CD14-positive monocyte (primary cell): ENCODE measurements at regions not wholly inside any gene's neighbourhood (a gene's known extent, or its start where the extent isn't known, plus 50 kb on each side); places are given as distances from the start of the nearest gene placed in this dataset.

Experiments used
- DNase-seq, 3 donors: peaks; one replicate each; pipeline ENCODE4 v3.0.0-alpha.2; 2011 to 2022
- H2AFZ ChIP-seq: 2 replicates; pipeline ENCODE4 v1.6.0; 2012; ENCODE audit warnings: mild to moderate bottlenecking, low read depth, low read length, inconsistent platforms; ENCODE audit not compliant: insufficient read depth, poor library complexity, severe bottlenecking
- H3K27ac ChIP-seq, 2 donors: 1 replicate in 1 of 2; 2 replicates in 1 of 2; pipeline ENCODE4 v1.5.1; 2012 to 2013; ENCODE audit warnings: low read length in 2 of 2, control low read depth in 1 of 2, inconsistent platforms in 1 of 2, low read depth in 1 of 2, mild to moderate bottlenecking in 1 of 2
- H3K27me3 ChIP-seq, 2 donors: one replicate each; pipeline versions ENCODE4 v1.6.0 to v1.6.1; 2011 to 2013; ENCODE audit warnings: low read length in 2 of 2; ENCODE audit not compliant: control insufficient read depth in 2 of 2, insufficient read depth in 2 of 2
- H3K36me3 ChIP-seq, 2 donors: replicated peaks in 1 of 2; 1 replicate in 1 of 2; 2 replicates in 1 of 2; pipeline versions ENCODE4 v1.5.1 to v1.6.1; 2012 to 2013; ENCODE audit warnings: low read length in 2 of 2, control low read depth in 1 of 2, inconsistent platforms in 1 of 2, mild to moderate bottlenecking in 1 of 2; ENCODE audit not compliant: insufficient read depth in 2 of 2, control insufficient read depth in 1 of 2
- H3K4me1 ChIP-seq, 2 donors: 1 replicate in 1 of 2; 2 replicates in 1 of 2; pipeline versions ENCODE4 v1.5.1 to v1.6.1; 2012 to 2013; ENCODE audit warnings: low read length in 2 of 2, control low read depth in 1 of 2, inconsistent platforms in 1 of 2, mild to moderate bottlenecking in 1 of 2, moderate library complexity in 1 of 2; ENCODE audit not compliant: insufficient read depth in 2 of 2, control insufficient read depth in 1 of 2
- H3K4me2 ChIP-seq: replicated peaks from 2 replicates; pipeline ENCODE3; 2012; ENCODE audit warnings: low read length, moderate library complexity, mild to moderate bottlenecking; ENCODE audit not compliant: poor library complexity, severe bottlenecking; ENCODE audit errors: extremely low read depth
- H3K4me3 ChIP-seq, 3 experiments: fragments of 200-600 bp in 1 of 3; sonication (generic) in 1 of 3; replicated peaks in 1 of 3; 1 replicate in 2 of 3; 2 replicates in 1 of 3; pipeline ENCODE4 v1.5.1; 2011 to 2013; ENCODE audit warnings: low read length in 3 of 3, mild to moderate bottlenecking in 3 of 3, control low read depth in 2 of 3, low read depth in 2 of 3, inconsistent platforms in 1 of 3, moderate library complexity in 1 of 3
- H3K79me2 ChIP-seq: 2 replicates; pipeline ENCODE4 v1.6.0; 2012; ENCODE audit warnings: mild to moderate bottlenecking, control low read depth, inconsistent platforms, low read length, moderate library complexity; ENCODE audit not compliant: insufficient read depth
- H3K9ac ChIP-seq: 2 replicates; pipeline ENCODE4 v1.6.0; 2017; ENCODE audit warnings: low read length, mild to moderate bottlenecking; ENCODE audit not compliant: insufficient read depth, poor library complexity, severe bottlenecking
- H3K9me3 ChIP-seq, 2 donors: replicated peaks in 1 of 2; 1 replicate in 1 of 2; 2 replicates in 1 of 2; pipeline versions ENCODE4 v1.5.1 to v1.6.1; 2012 to 2013; ENCODE audit warnings: low read length in 2 of 2, control low read depth in 1 of 2; ENCODE audit not compliant: control insufficient read depth in 1 of 2, insufficient read depth in 1 of 2
- H4K20me1 ChIP-seq: 2 replicates; pipeline ENCODE4 v1.6.0; 2012; ENCODE audit warnings: mild to moderate bottlenecking, low read length, control low read depth, moderate library complexity; ENCODE audit not compliant: insufficient read depth
- H3K27ac Mint-ChIP-seq, 7 donors: one replicate each; pipeline ENCODE4 v1.8.0; 2020; ENCODE audit warnings: mild to moderate bottlenecking in 7 of 7, mixed read lengths in 7 of 7, moderate library complexity in 6 of 7, inconsistent platforms in 2 of 7
- H3K27me3 Mint-ChIP-seq, 3 donors: one replicate each; pipeline ENCODE4 v1.8.0; 2021 to 2022; ENCODE audit warnings: low read depth in 3 of 3, mild to moderate bottlenecking in 3 of 3, mixed read lengths in 3 of 3, moderate library complexity in 3 of 3, inconsistent platforms in 1 of 3
- H3K36me3 Mint-ChIP-seq, 2 donors: one replicate each; pipeline ENCODE4 v1.8.0; 2020; ENCODE audit warnings: mixed read lengths in 2 of 2, inconsistent platforms in 1 of 2, mild to moderate bottlenecking in 1 of 2
- H3K4me1 Mint-ChIP-seq: one replicate; pipeline ENCODE4 v1.8.0; 2020; ENCODE audit warnings: mild to moderate bottlenecking, mixed read lengths
- H3K4me3 Mint-ChIP-seq, 2 donors: one replicate each; pipeline ENCODE4 v1.8.0; 2020; ENCODE audit warnings: mild to moderate bottlenecking in 2 of 2, mixed read lengths in 2 of 2, moderate library complexity in 1 of 2
- H3K9me3 Mint-ChIP-seq, 7 donors: one replicate each; pipeline ENCODE4 v1.8.0; 2020 to 2022; ENCODE audit warnings: mixed read lengths in 7 of 7, mild to moderate bottlenecking in 6 of 7, moderate library complexity in 6 of 7, inconsistent platforms in 2 of 7
- WGBS: methylation state at CpG from one replicate; pipeline ENCODE4 v1.1.5; 2013; ENCODE audit warnings: missing lambda C conversion rate; ENCODE audit not compliant: insufficient coverage; 5-methylcytosine and 5-hydroxymethylcytosine counted together
- intact Hi-C, 2 donors: fragments of 100-400 bp; cut with micrococcal nuclease; formaldehyde crosslinking; loops; one replicate each; pipeline versions ENCODE4 v1.15.0 to v1.15.1; 2023
- TF ChIP-seq, protein P1 (sequence below): fragments of 200-600 bp; IDR thresholded peaks from one replicate; pipeline ENCODE4 v1.8.0; 2022; ENCODE audit warnings: antibody characterized with exemption, mild to moderate bottlenecking

DNA sequence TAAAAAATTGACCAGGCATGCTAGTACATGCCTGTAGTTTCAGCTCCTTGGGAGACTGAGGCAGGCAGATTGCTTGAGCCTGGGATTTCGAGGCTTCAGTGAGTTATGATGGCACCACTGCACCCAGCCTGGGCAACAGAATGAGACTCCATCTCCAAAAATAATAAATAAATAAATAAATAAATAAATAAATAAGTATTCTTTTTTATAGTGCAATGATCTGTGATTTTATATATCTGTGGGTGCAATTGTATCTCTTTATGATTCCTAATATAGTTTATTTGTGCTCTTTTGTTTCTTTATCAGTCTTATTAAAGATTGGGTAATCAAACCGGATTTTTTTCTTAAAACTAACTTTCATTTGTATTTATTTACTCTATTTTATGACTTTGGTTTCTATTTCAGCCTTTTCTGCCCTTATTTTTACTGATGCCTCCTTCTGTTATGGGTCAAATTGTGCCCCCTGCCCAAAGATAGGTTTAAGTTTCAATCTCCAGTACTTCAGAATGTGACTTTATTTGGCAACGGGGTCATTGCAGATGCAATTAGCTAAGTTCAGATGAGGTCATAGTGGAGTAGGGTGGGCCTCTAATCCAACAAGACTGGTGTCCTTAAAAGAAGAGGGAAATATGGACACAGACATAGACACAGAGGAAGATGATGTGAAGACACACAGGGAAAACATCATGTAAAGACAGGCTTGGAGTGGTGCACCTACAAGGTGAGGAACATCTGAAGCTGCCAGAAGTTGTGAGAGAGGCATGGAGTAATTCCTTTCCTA, 74.9 kb upstream of the CDC42BPA start:
- H3K27me3 ChIP-seq: no peaks in the 10 kb centered on the region
- no peak for DNase-seq
- H3K4me1 Mint-ChIP-seq: no peaks in the 10 kb centered on the region
- no peaks in the 10 kb centered on the region for H3K36me3 Mint-ChIP-seq
- H3K27ac Mint-ChIP-seq: no peak overlapping the region
- no peaks in the 10 kb centered on the region for H3K4me1 ChIP-seq
- H3K4me3 Mint-ChIP-seq: no peak overlapping the region
- H3K9me3 Mint-ChIP-seq: peaks cover 0 to 3% (median 0%) of the 10 kb centered on the region in 7 donors
- WGBS: no CpG with 5 or more reads among the region's 3 CpGs
- no peaks in the 10 kb centered on the region for H3K9me3 ChIP-seq
- no peak overlapping the region for H3K9ac ChIP-seq
- H3K4me2 ChIP-seq: no peak overlapping the region
- no peak overlapping the region for H2AFZ ChIP-seq
- no peaks in the 10 kb centered on the region for H4K20me1 ChIP-seq
- TF ChIP-seq, protein P1, sequence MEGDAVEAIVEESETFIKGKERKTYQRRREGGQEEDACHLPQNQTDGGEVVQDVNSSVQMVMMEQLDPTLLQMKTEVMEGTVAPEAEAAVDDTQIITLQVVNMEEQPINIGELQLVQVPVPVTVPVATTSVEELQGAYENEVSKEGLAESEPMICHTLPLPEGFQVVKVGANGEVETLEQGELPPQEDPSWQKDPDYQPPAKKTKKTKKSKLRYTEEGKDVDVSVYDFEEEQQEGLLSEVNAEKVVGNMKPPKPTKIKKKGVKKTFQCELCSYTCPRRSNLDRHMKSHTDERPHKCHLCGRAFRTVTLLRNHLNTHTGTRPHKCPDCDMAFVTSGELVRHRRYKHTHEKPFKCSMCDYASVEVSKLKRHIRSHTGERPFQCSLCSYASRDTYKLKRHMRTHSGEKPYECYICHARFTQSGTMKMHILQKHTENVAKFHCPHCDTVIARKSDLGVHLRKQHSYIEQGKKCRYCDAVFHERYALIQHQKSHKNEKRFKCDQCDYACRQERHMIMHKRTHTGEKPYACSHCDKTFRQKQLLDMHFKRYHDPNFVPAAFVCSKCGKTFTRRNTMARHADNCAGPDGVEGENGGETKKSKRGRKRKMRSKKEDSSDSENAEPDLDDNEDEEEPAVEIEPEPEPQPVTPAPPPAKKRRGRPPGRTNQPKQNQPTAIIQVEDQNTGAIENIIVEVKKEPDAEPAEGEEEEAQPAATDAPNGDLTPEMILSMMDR: no peak
- intact Hi-C loops: no loop called here
- H3K36me3 ChIP-seq: no peaks in the 10 kb centered on the region
- H3K4me3 ChIP-seq: no peak overlapping the region
- H3K27me3 Mint-ChIP-seq: peaks cover 0 to 2% (median 0%) of the 10 kb centered on the region in 3 donors
- H3K27ac ChIP-seq: no peak overlapping the region
- H3K79me2 ChIP-seq: no peaks in the 10 kb centered on the region

DNA sequence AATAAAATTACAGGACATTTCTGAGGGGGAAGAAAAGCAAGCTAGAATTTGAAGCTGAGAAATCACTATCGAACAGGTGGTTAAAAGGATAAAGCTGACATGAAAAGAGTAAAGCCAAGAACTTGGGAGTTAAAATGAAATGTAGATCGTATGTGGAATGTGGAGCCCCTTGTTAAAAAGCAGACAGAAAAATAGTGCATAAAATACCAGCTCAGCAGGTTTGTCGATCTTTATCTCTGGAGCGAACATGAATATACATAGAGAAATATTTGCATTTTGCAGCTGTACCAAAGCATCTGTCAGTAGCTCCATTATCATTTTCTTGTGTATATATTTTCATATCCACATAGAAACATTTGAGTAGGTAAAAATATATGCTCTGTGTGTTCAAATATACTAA, 73.6 kb upstream of the CDC42BPA start:
- H3K4me3 Mint-ChIP-seq: no peak overlapping the region
- Histone ChIP-seq H3K4me1 (no peaks in the 10 kb centered on the region), H3K4me2 (no peak overlapping the region), H3K27me3 (no peaks in the 10 kb centered on the region), H3K27ac (no peak overlapping the region), H3K9ac (no peak overlapping the region), H3K79me2 (no peaks in the 10 kb centered on the region), H3K9me3 (no peaks in the 10 kb centered on the region), H4K20me1 (no peaks in the 10 kb centered on the region), H3K4me3 (no peak overlapping the region), H3K36me3 (no peaks in the 10 kb centered on the region), H2AFZ (no peak overlapping the region)
- no peaks in the 10 kb centered on the region for H3K36me3 Mint-ChIP-seq
- 7% methylated on average over 2 of the region's 4 CpGs for WGBS
- intact Hi-C loops: no loop called here
- DNase-seq: no peak
- H3K9me3 Mint-ChIP-seq: peaks cover 0 to 3% (median 0%) of the 10 kb centered on the region in 7 donors
- no peaks in the 10 kb centered on the region for H3K4me1 Mint-ChIP-seq
- peaks cover 0 to 5% (median 0%) of the 10 kb centered on the region in 3 donors for H3K27me3 Mint-ChIP-seq
- TF ChIP-seq, protein P1: no peak
- no peak overlapping the region for H3K27ac Mint-ChIP-seq
